ENCODE measurements at regions not wholly inside any gene's neighbourhood (a gene's known extent, or its start where the extent isn't known, plus 50 kb on each side); places are given as distances from the start of the nearest gene placed in this dataset.

DNA sequence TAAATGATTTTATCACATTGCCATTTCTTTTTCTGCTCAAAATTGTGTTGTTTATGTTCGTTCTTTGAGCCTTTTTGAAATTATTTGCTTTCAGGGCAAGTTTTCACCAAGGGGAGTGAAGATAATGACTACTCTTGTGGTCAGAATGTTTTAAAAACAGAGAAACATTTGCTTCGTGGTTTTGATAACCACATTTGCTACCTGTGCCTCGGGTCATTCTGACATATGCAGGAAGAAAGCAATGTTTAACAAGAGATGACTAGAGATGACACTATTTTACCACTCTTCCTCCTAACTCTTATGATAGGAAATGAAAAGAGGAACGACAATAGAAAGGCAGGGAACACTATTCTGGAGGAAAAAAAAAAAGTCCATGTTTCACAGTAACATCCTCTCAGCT lies 1496.5 kb upstream of the GOT2 start:
- Histone ChIP-seq H3K27ac (no peak overlapping the region), H3K4me1 (no peaks in the 10 kb centered on the region), H3K4me3 (no peak overlapping the region), H3K27me3 (no peaks in the 10 kb centered on the region), H3K9me3 (no peaks in the 10 kb centered on the region), H3K36me3 (no peaks in the 10 kb centered on the region)
- no peak for DNase-seq (ENCODE audit: low spot score in 2 of 2)
- intact Hi-C loops (cut with DNase I), result no loop called here
- TF ChIP-seq, protein P1, sequence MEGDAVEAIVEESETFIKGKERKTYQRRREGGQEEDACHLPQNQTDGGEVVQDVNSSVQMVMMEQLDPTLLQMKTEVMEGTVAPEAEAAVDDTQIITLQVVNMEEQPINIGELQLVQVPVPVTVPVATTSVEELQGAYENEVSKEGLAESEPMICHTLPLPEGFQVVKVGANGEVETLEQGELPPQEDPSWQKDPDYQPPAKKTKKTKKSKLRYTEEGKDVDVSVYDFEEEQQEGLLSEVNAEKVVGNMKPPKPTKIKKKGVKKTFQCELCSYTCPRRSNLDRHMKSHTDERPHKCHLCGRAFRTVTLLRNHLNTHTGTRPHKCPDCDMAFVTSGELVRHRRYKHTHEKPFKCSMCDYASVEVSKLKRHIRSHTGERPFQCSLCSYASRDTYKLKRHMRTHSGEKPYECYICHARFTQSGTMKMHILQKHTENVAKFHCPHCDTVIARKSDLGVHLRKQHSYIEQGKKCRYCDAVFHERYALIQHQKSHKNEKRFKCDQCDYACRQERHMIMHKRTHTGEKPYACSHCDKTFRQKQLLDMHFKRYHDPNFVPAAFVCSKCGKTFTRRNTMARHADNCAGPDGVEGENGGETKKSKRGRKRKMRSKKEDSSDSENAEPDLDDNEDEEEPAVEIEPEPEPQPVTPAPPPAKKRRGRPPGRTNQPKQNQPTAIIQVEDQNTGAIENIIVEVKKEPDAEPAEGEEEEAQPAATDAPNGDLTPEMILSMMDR (IDR thresholded peaks at IDR 0.05), result no peak

DNA sequence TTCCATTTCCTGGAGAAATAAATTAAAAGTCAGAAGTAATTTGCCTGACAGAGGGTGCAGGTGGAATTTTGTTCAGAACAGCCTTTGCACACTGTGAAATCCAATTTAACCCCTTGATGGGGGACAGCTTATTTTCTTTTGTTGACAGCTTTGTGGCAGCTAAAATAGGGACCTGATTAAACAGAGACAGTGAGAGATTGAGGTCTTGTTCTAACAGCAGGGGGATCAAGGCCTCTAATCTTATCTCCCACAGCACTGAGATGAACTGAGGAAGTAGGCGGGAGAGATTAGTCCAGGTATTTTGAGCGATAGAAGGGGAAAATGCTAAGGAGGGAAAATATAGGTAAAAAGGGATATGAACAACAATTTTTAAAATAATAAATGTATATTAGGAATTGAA lies 1491.4 kb upstream of the GOT2 start:
- Histone ChIP-seq H3K4me3 (no peak overlapping the region), H3K36me3 (no peaks in the 10 kb centered on the region), H3K27me3 (no peaks in the 10 kb centered on the region), H3K9me3 (no peaks in the 10 kb centered on the region), H3K4me1 (no peaks in the 10 kb centered on the region), H3K27ac (no peak overlapping the region)
- DNase-seq (ENCODE audit: low spot score in 2 of 2), result no peak
- TF ChIP-seq, protein P1 (IDR thresholded peaks at IDR 0.05), result no peak
- intact Hi-C loops (cut with DNase I), result no loop called here

DNA sequence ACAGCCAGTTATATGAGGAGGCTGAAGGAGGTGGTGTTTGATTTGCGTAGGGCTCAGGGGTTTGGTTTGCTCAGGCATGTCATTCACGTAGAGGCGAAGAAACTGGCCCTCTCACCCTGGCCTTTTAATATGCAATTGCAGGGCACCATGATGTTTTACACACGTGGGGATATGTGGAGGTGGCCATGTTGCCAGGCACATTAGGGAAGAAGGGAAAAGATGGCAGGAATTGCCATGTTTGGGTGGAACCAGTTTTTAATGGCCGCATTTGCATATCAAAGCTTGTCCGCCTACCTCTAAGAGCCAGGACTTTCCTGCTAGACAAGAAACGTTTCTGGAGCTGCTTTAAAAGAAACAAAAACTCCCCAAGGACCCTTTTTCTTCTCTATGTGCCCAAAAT lies 1483.7 kb upstream of the GOT2 start:
- Histone ChIP-seq H3K4me3 (no peak overlapping the region), H3K9me3 (no peaks in the 10 kb centered on the region), H3K27me3 (no peaks in the 10 kb centered on the region), H3K27ac (no peak overlapping the region), H3K36me3 (no peaks in the 10 kb centered on the region), H3K4me1 (no peaks in the 10 kb centered on the region)
- no peak for DNase-seq (ENCODE audit: low spot score in 2 of 2)
- TF ChIP-seq, protein P1 (IDR thresholded peaks at IDR 0.05), result no peak
- intact Hi-C loops (cut with DNase I), result no loop called here

DNA sequence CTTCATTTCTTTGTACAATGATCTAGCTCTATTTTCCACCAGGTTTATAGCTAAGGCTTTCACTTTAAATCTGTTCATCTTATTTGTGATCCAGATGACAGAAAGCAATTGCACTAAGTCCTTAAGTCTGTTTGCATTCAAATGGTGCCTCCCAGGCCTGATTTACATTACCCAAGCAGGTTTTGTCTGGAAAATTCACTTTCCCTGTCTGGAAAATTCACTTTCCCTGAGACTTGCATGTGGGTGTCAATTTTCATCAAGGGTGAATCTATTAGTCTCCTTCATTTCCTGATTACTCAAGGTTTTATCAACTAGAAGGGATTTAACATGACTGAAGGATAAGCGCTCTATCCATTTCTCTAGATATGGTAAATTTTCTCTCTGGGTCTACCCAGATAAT lies 1480.2 kb upstream of the GOT2 start:
- Histone ChIP-seq H3K4me3 (no peak overlapping the region), H3K27ac (no peak overlapping the region), H3K4me1 (no peaks in the 10 kb centered on the region), H3K9me3 (no peaks in the 10 kb centered on the region), H3K27me3 (no peaks in the 10 kb centered on the region), H3K36me3 (no peaks in the 10 kb centered on the region)
- DNase-seq (ENCODE audit: low spot score in 2 of 2), result no peak
- intact Hi-C loops (cut with DNase I), result no loop called here
- TF ChIP-seq, protein P1 (IDR thresholded peaks at IDR 0.05), result no peak

DNA sequence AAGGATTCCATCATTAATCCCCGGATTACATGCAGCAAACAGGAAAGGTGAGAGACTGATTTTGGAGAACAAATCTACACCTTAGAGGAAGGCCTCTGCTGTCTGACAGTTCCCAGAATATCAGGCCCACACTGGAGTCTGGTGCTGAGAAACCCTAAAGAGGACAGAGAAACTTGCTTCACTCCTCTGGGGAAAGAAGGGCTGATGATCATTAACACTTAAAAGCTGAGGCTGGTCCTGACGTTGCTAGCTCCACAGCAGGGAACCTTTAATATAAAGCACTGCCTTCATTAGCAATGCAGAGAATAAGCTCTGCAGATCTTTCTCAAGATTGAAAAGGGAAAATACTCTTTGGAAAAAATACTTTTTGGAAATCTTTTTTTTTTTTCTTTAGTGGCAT lies 1472.4 kb upstream of the GOT2 start:
- Histone ChIP-seq H3K4me1 (no peaks in the 10 kb centered on the region), H3K36me3 (no peaks in the 10 kb centered on the region), H3K4me3 (no peak overlapping the region), H3K27ac (no peak overlapping the region), H3K27me3 (no peaks in the 10 kb centered on the region), H3K9me3 (no peaks in the 10 kb centered on the region)
- TF ChIP-seq, protein P1 (IDR thresholded peaks at IDR 0.05), result no peak
- no peak for DNase-seq (ENCODE audit: low spot score in 2 of 2)
- intact Hi-C loops (cut with DNase I), result no loop called here

DNA sequence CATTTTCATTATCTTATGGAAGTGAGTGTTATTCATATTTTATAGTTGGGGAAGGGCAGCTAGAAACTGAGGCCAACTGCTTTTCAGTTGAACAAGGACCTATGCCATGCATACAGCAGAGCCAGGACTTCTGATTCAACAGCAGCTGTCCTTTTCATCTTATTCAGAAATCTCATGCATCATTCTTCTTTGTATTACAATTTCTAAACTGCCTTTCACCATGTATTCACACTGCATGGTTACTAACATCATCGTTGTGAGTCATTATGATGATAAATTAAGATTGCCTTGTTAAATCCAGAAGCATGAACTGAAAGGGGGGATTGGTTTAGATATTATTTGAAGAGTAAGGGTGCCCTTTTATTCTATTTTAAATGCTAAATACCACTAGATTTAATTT lies 1470.1 kb upstream of the GOT2 start:
- H3K27ac ChIP-seq, result no peak overlapping the region

More for the DNA sequence above, 1470.1 kb upstream of the GOT2 start:
- Histone ChIP-seq H3K4me3 (no peak overlapping the region), H3K9me3 (no peaks in the 10 kb centered on the region), H3K27me3 (no peaks in the 10 kb centered on the region), H3K36me3 (no peaks in the 10 kb centered on the region), H3K4me1 (no peaks in the 10 kb centered on the region)
- TF ChIP-seq, protein P1 (IDR thresholded peaks at IDR 0.05), result no peak
- no peak for DNase-seq (ENCODE audit: low spot score in 2 of 2)
- intact Hi-C loops (cut with DNase I), result no loop called here
